Bronchial epithelial cell (primary cell): ENCODE measurements at regions not wholly inside any gene's neighbourhood (a gene's known extent, or its start where the extent isn't known, plus 50 kb on each side); places are given as distances from the start of the nearest gene placed in this dataset.

Experiments used
- DNase-seq: peaks from one replicate; pipeline ENCODE4 v3.0.0-alpha.2; 2010; ENCODE audit warnings: low read depth
- FAIRE-seq: peaks from 2 replicates; lab custom pipeline; 2011; peaks lifted over from hg19 to GRCh38; lab: Jason Lieb, UNC
- H3K27me3 ChIP-seq: 2 replicates; pipeline ENCODE4 v1.5.1; 2011; ENCODE audit warnings: low read length; ENCODE audit not compliant: control insufficient read depth, insufficient read depth
- H3K36me3 ChIP-seq: 2 replicates; pipeline ENCODE4 v1.5.1; 2011; ENCODE audit warnings: low read length; ENCODE audit not compliant: control insufficient read depth, insufficient read depth
- H3K4me3 ChIP-seq: 2 replicates; pipeline ENCODE4 v1.5.1; 2011; ENCODE audit warnings: mild to moderate bottlenecking, low read depth, low read length, control low read depth
- TF ChIP-seq, protein P1 (sequence below): IDR thresholded peaks from 2 replicates; pipeline ENCODE4 v1.5.1; 2011; ENCODE audit warnings: mild to moderate bottlenecking, moderate library complexity, low read length, control low read depth, inconsistent platforms; ENCODE audit not compliant: insufficient read depth, severe bottlenecking

DNA sequence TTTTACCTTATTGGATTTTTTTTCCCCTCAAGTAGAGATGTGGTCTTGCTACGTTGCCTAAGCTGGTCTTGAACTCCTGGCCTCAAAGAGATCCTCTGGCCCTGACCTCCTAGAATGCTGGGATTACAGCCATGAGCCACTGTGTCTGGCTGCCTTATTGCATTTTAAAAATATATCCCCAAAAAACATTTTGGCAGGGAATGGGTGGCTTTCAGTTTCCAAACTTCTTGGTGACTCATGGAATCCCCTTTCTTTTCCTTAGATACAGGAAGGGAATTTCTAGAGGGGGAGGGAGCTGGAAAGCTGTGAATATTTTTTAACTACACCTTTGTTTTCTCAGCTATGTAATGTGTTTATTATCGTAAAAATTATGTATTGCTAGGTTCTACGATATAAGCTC, 73.3 kb downstream of the SNRPE start:
- TF ChIP-seq, protein P1, sequence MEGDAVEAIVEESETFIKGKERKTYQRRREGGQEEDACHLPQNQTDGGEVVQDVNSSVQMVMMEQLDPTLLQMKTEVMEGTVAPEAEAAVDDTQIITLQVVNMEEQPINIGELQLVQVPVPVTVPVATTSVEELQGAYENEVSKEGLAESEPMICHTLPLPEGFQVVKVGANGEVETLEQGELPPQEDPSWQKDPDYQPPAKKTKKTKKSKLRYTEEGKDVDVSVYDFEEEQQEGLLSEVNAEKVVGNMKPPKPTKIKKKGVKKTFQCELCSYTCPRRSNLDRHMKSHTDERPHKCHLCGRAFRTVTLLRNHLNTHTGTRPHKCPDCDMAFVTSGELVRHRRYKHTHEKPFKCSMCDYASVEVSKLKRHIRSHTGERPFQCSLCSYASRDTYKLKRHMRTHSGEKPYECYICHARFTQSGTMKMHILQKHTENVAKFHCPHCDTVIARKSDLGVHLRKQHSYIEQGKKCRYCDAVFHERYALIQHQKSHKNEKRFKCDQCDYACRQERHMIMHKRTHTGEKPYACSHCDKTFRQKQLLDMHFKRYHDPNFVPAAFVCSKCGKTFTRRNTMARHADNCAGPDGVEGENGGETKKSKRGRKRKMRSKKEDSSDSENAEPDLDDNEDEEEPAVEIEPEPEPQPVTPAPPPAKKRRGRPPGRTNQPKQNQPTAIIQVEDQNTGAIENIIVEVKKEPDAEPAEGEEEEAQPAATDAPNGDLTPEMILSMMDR: no peak
- Histone ChIP-seq H3K36me3 (no peaks in the 10 kb centered on the region), H3K4me3 (no peak overlapping the region), H3K27me3 (no peaks in the 10 kb centered on the region)
- no peak for DNase-seq
- no peak for FAIRE-seq

DNA sequence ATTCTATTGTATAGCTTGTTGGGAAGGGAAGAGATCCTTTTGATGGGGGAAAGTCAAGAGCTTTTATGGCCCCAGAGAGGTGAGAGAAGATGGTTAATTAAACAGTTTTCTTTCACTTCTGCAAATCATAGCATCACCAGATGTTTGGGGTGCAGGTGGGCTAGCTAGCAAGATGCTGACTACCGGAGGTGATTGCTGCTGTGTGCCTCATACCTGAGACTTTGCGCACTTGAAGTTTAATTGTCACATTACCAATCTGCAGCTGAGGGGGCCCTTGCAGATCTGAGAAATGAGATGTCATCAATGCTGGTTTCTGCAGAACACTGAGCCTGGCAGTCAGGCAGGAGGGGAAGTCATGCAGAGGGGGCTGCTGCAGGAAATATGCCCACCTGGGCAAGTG, 73.9 kb downstream of the SNRPE start:
- no peak for FAIRE-seq
- H3K36me3 ChIP-seq: no peaks in the 10 kb centered on the region
- H3K27me3 ChIP-seq: no peaks in the 10 kb centered on the region
- TF ChIP-seq, protein P1: no peak
- no peak overlapping the region for H3K4me3 ChIP-seq
- no peak for DNase-seq

DNA sequence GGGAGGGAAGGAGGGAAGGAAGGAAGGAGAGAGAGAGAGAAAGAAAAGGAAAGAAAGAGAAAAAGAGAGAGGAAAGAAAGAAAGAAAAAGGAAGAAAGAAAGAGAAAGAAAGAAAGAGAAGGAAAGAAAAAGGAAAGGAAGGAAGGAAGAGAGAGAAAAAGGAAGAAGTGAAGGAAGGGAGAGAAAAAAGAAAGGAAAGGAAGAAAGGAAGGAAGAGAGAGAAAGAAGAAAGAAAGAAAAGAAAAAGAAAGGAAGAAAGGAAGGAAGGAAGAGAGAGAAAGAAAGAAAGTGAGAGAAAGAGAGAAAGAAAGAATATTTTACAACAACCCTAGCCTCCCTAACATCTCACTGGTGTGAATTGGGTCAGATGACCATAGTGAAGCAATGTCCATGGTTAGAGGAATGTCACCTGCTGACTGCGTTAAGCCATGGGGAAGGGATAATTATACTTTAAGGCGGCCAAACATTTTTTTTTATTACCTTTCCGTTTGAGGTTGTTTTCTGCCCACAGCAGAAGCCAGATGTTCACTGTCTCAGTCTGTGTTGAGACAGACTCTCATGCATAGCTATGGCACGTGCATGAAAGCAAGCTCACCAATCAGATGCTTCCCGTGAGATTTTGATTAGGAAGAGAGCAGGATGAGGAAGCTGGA, 76.4 kb downstream of the SNRPE start:
- Histone ChIP-seq H3K36me3 (no peaks in the 10 kb centered on the region), H3K4me3 (no peak overlapping the region), H3K27me3 (no peaks in the 10 kb centered on the region)
- FAIRE-seq (no peak), DNase-seq (no peak)
- TF ChIP-seq, protein P1: no peak

DNA sequence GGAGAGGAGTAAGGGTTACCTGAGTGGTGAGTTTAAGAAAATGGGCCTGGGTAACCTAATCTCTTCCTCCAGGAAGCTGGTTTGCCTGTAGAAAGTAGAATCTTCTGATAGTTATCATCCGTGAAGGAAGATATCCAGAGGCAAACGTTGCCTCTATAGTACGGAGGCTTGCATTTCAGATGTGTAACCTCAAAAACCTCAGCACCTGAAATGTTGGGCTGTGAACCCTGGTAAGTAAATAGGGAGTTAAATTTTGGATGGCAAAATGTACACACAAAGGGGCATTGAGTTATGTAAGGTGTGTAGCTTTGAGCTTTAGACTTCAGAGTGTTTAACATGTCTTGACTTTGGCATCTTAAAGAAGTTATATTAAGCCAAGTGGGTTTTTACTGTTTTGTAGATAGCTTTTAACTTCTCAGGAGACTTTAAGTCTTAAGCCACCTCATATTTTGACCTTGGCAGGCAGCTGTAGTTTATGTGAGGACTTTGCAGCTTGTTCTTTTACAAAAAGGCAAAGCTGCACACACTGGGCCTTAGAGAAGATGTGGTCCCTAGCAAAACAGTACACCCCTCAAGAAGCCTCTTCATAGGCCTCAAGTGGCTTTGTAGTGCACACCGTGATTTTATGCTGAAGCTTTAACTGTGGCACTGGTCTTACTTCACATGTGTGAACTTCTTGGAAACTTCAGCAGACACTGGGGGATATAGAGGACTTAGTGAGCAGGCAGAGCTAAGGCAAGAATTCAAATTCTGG, 83.4 kb downstream of the SNRPE start:
- no peak for FAIRE-seq
- Histone ChIP-seq H3K4me3 (no peak overlapping the region), H3K36me3 (no peaks in the 10 kb centered on the region), H3K27me3 (no peaks in the 10 kb centered on the region)
- TF ChIP-seq, protein P1: no peak
- DNase-seq: no peak

DNA sequence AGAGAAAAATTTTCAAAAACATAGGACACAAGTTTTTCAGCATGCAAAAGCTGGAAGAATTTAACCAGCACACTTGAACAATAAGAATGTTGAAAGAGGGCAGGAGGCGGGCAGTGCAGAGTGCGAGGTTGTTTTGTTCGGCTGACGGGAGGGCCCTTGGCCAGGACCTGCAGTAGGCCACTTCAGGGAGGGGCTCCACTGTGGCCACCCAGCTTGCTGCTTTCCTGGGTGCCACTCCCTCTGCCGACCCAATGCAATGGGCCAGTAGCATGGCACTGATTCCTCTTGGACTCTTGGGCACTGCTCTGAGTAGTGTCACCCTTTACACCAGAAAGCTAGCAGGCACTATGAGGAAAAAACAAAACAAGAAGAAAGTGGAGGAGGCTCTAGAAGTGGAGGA, 92.9 kb downstream of the SNRPE start:
- Histone ChIP-seq H3K36me3 (no peaks in the 10 kb centered on the region), H3K4me3 (no peak overlapping the region), H3K27me3 (no peaks in the 10 kb centered on the region)
- no peak for DNase-seq
- no peak for FAIRE-seq
- TF ChIP-seq, protein P1: no peak
